ENCODE measurements at regions not wholly inside any gene's neighbourhood (a gene's known extent, or its start where the extent isn't known, plus 50 kb on each side); places are given as distances from the start of the nearest gene placed in this dataset.
"Not testable (repeated sequence)": the region's sequence is repeated elsewhere in the genome, so short reads cannot be mapped to it uniquely, and the experiment has no call there.

DNA sequence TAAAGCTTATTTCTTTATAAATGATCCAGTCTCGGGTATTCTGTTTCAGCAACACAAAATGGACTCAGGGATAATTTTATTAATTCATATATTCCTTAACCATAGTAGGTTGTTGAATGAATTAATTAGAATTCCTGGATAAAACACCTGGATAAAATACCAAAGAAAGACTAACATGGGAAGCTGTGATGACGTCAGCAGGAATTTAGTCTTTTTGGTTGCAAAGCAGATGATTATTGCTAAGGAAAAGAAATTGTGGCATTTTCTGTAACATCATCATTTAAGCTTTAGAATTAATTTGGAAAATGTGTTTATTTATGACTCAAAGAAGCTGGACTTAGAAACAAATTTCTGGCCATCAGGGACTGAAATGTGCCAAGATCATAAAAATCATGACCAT lies 228.3 kb upstream of the ZBTB20 start:
- ATAC-seq (no peak), DNase-seq (ENCODE audit: low spot score) (no peak)
- intact Hi-C loops (cut with DNase I), result no loop called here

DNA sequence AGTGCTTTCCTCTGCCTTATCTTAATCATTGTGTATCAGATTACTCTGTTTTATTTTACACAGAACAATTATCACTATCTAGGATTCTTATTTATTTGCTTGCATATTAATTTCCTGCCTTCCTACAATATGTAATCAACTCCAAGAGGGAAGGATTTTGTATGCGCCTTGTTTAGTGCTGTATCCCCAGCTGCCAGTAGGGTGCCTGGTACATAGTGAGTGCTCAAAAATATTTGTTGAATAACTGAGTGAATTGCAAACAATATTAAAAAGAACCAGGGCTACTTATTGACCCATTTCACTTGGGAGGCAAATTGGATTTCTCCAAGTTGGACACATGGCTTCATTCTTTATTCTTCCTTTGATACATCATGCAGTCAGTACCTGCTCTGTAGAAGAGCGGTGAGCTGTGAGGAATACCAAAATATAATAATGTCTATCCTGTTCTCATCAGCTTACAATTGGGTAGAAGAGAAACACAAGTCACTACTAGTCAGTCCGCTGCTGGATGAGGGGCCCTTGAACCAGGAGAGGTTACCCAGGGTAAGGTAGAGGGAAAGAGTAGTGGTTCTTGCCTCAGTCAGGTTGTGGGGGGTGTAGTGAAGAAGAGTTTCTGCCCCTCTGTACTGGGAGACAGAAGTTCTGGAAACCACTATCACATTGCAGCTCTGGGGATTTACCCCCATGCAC lies 233.9 kb upstream of the ZBTB20 start:
- ATAC-seq, result no peak
- DNase-seq (ENCODE audit: low spot score), result no peak
- intact Hi-C loops (cut with DNase I), result no loop called here

DNA sequence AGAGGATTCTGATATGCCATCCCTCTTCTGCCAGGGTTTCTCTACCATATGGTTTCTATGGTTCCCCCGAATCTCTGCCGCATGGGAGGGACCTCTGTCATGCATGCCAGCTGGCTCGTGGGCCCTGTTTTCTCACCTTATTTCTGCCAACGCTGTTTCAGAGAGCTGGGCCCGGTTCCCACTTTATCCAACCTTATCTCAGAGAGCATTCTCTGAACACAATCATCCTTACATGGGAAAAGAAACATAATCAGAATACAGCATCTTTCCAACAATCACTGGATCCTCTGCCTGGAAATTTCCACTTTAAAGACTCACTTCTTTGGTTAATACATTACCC lies 234.5 kb upstream of the ZBTB20 start:
- ATAC-seq (no peak), DNase-seq (ENCODE audit: low spot score) (no peak)
- intact Hi-C loops (cut with DNase I), result no loop called here

DNA sequence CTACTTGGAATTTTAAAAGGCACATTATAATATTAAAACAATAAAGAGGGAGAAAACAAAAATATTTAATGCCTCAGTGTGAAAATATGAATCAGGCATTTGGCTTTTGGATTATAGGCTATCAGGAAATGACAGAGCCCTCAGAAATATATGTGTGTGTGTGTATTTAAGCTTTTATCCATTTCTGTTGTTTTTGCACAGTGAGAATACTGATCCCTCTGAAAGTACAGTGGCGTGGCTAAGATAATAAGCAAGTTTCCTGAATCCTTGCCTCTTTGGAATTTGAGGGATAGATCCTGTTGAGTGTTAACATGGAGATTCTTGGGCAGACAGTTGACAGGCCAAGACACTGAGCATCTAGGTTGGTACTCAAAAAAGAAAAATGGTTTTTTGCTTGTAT lies 234.8 kb upstream of the ZBTB20 start:
- DNase-seq (ENCODE audit: low spot score) (no peak), ATAC-seq (no peak)
- intact Hi-C loops (cut with DNase I), result no loop called here

DNA sequence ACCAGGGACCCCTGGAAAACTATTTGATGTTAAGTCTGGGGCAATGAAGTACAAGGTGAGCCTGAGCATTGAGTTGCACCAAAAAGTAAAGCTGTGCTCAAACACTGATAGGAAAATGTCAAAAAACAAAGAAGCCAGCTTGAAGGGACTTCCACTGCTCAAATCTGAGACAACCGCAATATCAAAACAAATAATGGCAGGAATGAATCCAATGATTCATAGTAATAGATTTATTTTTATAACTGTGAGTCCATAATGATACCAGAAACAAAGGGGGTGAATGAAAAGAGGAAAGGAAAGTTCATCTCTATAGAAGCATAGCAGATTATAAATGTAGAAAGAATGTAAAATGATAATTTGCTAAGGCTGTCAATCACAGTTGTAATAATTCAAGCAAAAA lies 237.3 kb upstream of the ZBTB20 start:
- intact Hi-C loops (cut with DNase I), result no loop called here
- DNase-seq (ENCODE audit: low spot score) (no peak), ATAC-seq (no peak)

DNA sequence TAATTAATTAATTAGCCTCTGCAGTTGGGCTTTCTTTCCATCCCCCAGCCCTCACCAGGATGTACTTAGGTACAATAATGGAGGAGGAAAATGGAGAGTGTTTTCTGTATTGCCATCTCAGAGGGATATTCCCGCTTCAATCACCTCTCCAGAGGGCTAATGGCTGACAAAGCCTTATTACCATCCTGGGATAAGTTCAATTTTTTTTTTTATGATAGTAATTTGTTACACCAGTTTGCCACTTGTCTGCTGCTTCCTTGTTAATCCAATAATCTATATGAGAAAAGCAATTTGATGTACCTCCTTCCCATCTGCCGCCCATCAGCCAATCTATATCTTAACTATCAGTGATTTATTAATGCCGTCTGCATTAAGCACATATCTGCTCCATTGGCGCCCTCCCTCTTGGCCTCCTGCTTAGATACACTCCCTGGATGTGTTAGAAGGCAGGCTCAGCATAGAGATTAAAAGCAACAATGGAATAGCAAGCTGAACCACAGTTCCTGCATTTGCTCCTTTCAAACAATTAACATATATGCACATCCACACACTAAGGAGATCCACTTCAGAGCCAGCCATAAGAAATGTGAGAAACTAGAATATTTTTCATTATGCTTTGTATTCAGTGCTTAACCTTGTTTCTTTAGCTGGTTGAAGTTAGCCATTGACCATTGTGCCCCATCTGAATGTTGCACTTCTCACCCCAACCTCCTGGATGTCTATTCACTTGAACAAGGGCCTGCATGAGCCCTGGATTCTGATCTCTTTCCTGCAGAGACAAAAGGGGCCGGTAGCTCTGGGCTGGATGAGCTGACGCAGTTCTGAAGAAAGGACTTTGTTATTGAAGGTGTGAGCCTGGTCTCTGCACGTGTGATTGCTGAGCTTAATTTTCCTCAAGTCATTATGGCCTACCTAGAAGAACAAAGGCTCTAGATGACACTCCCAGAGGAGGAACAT lies 237.3 kb upstream of the GAP43 start:
- intact Hi-C loops (cut with DNase I), result no loop called here
- no peak for ATAC-seq
- no peak for DNase-seq (ENCODE audit: low spot score)

DNA sequence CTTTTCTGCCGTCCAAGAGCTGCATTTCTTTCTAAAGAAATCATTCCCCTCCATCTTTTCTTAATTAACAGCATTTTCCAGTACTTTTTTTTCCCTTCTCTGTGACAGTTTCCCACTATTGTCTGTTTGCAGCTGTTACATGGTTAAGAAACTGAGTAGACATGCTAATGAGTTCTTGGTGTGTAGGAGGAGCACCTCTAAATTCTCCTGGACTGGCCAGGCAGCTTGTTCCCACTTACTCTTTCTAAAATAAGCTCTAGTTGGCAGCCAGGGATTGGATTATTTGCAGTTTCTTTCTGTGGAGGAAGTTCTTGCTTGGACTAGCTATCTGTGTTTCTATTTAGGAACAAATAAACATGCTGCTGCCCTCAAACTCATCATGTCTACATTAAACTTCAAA lies 235.1 kb upstream of the GAP43 start:
- intact Hi-C loops (cut with DNase I), result no loop called here
- ATAC-seq (no peak), DNase-seq (ENCODE audit: low spot score) (no peak)

DNA sequence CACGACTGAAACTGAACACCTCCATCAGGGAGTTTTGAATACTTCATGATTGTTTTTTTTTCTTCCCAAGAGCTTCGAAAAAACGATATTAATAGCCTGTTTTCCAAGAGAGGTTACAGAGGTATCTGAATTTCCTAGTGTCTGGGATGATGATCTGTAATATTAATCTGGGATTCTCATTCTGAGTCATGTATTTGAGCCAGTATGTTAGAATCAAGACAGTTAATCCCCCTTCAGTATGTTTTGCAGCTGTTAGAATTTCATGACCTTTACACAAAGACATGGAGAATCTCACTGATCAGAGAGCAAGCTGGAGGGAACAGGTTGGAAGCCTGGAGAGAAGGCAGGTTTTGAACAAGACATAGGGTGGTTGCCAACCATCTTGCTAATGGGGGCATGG lies 234.5 kb upstream of the GAP43 start:
- DNase-seq (ENCODE audit: low spot score) (no peak), ATAC-seq (no peak)
- intact Hi-C loops (cut with DNase I), result no loop called here

DNA sequence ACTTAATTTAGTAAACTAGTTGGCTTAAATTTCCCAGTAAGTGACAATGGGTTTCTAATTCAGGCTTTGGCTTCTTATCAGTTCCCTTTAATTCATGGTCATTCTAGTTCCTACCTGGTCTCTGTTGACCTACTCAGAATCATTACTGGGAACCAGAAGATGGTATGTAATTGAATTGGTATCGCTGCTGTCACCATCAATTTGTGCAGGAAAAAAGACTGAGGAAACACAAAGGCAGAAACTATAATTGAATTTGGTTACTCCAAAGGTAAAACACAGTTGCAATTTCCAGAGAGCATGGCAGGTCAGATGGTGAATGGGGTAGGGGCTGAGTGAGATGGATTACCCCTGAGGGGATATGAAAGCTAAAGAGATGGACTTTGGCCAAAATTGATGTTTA lies 226.5 kb upstream of the GAP43 start:
- ATAC-seq, result no peak
- intact Hi-C loops (cut with DNase I), result no loop called here
- DNase-seq (ENCODE audit: low spot score), result no peak

DNA sequence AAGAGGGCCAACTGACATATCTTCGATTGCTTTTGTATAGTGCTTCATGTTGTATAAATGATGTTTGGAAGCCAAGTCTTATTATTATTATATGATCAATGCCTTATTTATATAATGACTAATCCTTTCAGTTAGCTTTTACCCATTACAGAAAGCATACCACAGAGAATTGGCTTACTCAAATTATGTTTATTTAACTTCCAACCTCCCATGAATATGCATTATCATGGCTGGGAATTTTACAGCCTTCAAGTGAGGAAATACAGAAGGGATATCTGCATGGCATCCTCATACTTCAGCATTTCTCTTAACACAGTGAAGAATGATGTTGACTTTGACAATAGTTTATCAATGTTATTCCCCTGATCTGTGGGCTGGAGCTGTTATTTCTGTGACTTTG lies 225.9 kb upstream of the GAP43 start:
- intact Hi-C loops (cut with DNase I), result no loop called here
- no peak for ATAC-seq

DNA sequence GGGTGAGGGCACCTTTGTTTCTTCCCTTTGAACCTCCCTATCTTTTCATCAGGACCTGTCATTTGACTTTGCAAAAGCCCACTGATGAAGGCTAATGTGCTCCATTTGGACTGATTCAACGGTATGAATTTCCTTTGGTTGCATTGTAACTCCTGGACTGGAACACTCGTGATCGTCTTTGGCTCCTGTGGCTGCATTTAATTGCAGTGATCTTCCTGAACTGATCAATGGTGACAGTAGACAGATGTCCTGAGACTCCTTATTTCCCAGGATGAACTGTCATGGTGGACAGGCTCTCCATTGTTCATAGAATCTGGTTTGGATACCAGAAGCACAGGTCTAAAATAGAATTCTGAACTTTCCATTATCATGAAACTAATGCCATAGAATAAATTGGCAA lies 224.8 kb upstream of the GAP43 start:
- intact Hi-C loops (cut with DNase I), result no loop called here
- ATAC-seq (no peak), DNase-seq (ENCODE audit: low spot score) (no peak)

More for the DNA sequence above, 225.9 kb upstream of the GAP43 start:
- no peak for DNase-seq (ENCODE audit: low spot score)

DNA sequence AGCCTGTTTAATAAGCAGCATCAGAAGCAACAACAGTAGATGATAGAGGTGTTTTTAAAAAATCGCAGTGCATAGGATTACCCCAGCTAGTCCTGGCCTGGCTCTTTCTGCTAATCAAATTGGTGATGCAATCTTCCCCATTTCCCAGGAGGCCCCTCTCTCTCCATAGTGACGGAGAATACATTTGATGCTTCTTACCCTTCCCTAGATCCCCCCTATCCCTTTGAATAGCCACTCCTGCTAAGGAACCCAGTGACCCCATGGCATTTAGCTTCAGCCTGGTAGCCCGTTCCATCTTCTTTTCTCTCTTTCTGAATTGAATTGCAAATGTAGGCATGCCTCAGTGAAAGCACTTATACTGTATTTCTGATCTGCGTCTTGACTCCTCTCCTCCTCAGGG lies 223.6 kb upstream of the GAP43 start:
- DNase-seq (ENCODE audit: low spot score) (no peak), ATAC-seq (no peak)
- intact Hi-C loops (cut with DNase I), result no loop called here

DNA sequence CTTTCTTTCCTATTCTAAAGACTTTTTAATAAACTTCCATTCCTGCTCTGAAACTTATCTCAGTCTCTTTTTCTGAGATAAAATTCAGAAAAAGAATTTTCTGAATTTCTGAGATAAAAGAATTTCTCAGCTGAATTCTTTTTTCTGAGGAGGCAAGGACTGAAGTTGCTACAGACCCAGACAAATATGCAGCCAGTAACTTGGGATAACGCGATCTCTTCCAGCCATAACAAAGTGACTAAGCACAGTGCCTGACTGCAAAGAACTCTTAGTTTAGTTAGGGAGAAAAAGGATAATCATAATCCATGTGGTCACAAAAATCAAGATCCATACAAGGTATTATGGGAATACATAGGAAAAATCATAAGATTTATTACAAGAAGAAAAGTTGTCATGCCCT lies 222.0 kb upstream of the GAP43 start:
- intact Hi-C loops (cut with DNase I), result no loop called here
- ATAC-seq (peak; percentile 84), DNase-seq (ENCODE audit: low spot score) (no peak)

DNA sequence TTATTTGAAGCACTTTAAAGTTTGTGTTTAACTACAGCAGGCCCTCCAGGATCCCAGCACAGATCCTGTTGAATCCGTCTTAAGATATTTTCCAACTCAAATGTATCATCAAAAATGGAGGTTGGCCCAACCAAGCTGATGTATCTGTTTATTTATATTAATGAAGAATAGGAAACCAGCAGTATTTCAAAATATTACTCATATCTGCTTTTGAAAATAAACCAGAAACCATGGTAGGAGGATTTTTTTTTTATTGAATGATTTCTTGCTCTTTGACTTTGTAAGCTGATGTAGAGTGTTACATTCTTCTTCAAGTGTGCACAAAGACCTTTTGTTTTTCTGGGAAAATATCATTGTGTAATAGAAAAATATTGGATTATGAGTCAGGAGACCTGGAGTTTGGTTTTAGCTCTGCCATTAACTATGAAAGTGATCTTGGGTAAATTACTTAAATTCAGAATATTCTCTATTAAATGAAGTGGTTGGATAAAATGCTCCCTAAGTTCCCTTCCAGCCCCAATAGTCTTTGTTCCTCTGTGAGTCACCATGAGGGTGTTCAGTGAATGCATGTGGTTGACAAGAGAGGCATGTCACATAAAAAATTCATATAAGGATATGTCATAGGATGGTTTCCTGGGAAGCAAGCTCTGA lies 221.3 kb upstream of the GAP43 start:
- intact Hi-C loops (cut with DNase I), result no loop called here
- ATAC-seq (peak; percentile 85), DNase-seq (ENCODE audit: low spot score) (no peak)

DNA sequence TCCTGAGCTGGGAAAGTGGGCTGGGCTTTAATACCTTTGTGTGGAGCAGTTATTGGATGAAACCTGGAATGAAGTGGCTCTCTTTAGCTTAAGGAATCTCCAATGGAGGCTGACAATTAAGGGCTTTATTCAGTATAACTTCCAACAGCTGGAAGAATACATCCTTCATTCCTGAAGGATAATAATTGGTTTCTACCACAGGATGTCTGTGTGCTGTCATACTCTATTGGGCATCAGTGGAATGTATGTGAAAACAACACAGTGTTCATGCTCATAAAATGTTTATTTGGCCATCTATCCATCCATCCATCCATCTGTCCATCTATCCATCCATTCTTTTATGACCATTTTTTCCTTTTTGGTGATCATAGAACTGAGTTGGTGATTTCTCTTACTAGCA lies 220.7 kb upstream of the GAP43 start:
- ATAC-seq (no peak), DNase-seq (ENCODE audit: low spot score) (no peak)
- intact Hi-C loops (cut with DNase I), result no loop called here

DNA sequence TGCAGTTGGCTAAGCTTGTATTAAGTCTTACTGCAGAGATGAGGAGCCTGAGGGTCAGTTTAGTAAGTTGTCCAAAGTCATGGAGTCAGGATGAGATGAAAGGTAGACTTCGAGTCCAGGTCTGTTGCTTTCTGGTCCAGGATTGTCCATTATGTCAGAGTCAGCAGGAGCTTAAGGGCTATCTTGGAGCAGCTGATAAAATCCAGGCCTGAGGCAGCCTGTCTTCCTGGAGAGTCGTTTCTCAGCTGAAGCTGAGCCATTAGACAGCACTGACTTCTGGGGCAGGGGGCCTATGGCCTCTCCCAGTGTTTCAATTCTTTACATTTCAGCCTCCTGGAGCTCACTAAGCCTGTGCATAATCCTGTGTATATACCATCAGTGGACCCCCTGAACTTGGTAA lies 219.5 kb upstream of the GAP43 start:
- intact Hi-C loops (cut with DNase I), result no loop called here
- ATAC-seq (no peak), DNase-seq (ENCODE audit: low spot score) (no peak)

DNA sequence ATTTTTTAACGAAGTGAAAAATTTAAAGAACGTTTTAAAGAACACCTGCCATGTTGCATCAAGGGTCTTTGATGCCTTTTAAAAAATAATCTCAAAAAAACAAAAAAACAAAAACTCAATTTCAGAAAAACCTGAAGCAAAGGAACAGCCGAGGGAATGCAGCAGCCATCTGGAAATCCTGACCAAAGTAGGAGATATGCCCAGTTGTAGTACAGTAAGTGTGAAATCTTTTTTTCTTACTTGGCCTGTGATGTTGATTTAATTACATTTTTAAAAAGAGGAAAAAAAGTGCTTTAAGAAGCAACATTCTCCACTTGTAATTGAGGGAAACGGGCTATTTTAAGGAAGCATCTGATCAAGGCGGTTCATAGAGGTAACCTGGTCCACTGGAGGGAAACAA lies 213.7 kb upstream of the GAP43 start:
- ATAC-seq (no peak), DNase-seq (ENCODE audit: low spot score) (no peak)
- intact Hi-C loops (cut with DNase I), result no loop called here

DNA sequence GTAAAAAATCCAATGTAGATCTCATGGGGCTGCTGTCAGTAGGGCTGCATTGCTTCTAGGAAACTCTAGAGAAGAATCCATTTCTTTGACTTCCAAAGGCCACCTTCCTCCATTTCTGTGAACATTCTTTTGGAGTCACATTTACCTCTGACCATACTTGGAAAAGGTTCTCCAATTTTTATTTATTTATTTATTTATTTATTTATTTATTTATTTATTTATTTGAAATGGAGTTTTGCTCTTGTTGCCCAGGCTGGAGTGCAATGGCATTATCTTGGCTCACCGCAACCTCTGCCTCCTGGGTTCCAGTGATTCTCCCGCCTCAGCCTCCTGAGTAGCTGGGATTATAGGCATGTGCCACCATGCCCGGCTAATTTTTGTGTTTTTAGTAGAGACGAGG lies 208.7 kb upstream of the GAP43 start:
- DNase-seq (ENCODE audit: low spot score); intact Hi-C loops (cut with DNase I); ATAC-seq: not testable (repeated sequence)

DNA sequence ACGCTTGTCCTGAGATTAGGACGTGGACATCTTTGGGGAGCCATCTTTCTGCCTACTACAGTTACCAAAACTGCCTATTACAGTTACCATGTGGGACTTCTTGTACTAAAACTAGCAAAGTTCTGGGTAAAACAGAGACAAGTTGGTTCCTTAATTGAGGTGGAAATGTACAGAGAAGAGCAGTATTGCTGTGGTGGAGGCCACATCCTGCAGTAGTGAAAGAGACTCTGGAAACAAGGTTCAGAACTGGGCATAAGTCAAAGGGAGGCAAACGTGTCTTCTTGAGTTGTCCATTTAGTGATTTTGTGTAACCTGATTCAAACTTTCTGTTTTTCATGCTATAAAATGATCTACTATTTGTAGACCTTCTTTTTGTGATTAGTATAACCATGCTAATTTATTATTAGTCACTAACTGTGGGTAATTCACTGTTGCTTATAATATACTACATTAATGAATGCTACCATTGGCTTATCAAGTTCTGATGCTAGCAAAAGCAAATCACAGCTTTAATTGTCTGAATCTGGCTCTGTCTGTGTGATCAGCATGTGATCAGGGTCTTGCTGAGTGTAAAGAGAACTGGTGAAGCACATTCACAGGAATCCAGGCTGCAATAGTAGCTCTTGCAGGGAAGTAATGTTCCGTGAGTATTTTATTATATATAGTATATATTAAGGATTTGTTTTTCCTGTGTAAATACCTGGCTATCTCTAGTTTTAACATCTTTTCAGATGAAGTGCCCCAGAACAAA lies 207.9 kb upstream of the GAP43 start:
- no peak for ATAC-seq
- intact Hi-C loops (cut with DNase I), result no loop called here
- no peak for DNase-seq (ENCODE audit: low spot score)

DNA sequence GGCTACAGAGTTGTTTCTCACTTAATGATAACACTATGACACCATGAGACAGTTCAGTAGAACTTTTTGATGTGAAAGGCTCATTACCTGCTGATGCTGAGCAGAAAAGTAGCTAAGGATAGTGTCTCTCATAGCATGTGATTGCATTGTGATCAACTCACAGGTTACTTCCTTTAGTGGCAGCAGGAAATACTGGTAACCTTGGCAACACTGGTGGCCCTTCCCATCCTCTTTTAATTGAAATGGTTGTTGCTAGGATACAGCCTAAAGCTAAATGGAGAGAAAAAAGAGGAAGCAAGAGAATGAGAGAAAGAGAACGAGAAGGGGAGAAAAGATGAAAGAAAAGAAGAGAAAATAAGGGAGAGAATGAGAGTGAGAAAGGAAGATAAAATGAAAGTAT lies 204.7 kb upstream of the GAP43 start:
- ATAC-seq (no peak), DNase-seq (ENCODE audit: low spot score) (no peak)
- intact Hi-C loops (cut with DNase I), result no loop called here

All from sciatic nerve (tissue), 2 donors.